HG02798 (cell line): ENCODE measurements at regions not wholly inside any gene's neighbourhood (a gene's known extent, or its start where the extent isn't known, plus 50 kb on each side); places are given as distances from the start of the nearest gene placed in this dataset.
A peak's percentile ranks its signal among the peaks of the same experiment; 100 is the strongest.

ENCODE experiments used
- ATAC-seq: cut with Tn5 transposase; IDR thresholded peaks from one replicate; pipeline ENCODE4 v1.9.1; 2021; ENCODE audit warnings: mild to moderate bottlenecking; ENCODE audit not compliant: unreplicated experiment, poor library complexity

DNA sequence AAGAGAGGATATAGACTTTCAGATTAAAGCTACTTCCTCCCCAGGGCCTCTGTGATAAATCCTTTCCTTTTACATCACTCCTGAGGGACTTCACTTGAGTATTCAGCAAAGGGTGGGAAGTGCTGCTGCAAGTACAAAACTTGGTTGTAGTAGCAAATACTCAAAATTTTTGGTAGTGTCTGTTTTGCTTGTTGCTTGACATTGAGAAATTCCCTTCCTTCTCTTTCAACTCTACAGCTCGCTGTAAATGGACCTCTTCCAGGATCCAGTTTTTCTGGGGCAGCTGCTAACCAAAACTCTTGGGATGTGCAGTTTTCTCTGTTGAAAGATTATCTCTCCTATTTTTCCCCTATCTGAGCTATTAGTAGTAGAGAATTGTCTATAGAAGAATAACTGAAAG is 472.0 kb downstream of the CD109 start:
- ATAC-seq: no peak

DNA sequence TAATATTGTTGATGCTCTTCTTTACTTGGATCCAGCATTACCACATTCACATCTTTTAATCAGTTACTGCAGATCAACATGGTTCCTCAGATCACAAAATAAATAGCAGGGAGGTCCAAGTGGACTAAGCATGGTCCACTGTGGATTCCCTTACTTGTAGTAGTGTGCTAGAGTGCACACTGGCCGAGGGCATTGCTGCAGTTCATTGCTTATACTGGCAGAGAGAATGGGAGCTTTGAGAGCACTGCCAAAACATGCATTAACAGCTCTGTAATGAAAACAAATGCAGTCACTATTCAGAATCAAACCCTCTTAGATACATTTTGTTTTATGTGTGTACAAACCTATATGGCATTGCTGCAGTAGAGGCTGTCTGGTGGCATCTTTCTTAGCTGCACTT is 471.5 kb downstream of the CD109 start:
- ATAC-seq: no peak

GRCh38 chr6:74166849-74167248 is 470.8 kb downstream of the CD109 start:
- no peak for ATAC-seq

DNA sequence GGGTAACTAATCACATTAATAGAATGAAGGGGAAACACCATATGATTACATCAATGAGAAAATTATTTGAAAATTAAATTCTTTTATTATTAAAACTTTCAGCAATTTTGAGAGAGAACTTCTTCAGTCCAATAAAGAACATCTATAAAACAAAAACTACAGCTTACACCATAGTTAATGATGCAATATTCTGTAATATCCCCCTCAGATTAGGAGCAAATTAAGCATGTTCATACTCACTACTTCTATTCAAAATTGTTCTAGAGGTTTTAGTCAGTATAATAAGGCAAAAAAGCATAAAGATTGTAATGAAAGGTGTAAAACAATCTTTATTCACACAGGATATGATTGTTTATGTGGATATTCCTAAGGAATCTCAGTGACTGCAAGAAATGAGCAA is 465.4 kb downstream of the CD109 start:
- no peak for ATAC-seq

GRCh38 chr6:74152096-74152675 is 456.2 kb downstream of the CD109 start:
- no peak for ATAC-seq

DNA sequence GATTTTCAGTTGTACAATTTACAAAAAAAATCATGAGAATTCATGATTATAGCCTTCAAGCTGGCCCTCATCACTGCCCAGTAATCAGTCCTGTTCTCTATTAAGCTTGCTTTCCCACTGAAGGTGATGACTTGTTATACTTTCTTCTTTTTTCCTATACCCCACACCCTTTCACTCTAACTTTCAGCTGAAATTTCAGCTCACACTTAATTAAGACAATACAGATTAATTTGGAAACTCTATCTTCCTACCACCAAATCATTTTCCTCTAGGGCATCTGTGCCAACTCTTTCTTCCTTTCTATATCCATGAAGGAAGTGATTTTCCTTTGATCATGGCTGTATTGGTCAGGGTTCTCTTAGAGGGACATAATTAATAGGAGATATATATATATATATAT is 449.9 kb downstream of the CD109 start:
- ATAC-seq: no peak

GRCh38 chr6:74137911-74138310 is 441.9 kb downstream of the CD109 start:
- no peak for ATAC-seq

DNA sequence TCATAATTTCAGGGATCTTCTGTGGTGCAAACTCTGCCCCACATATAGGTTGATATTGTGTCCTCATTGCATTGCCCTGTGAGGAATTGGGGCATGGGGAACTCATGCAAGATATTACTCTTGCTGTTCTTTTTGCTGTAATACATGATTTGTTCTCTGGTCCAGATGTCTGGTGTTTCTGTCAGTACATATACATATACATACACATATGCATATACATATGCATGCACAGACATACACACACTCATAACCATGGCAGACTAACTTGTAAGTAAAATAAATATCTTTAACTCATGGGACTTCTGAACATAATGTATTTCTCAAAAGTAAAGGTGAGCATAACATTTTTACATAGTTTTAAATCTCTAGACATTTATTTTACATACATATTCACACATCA is 438.3 kb downstream of the CD109 start:
- no peak for ATAC-seq

- ATAC-seq: no peak
These were observed 437.1 kb downstream of the CD109 start for GRCh38 chr6:74133073-74133472.

- no peak for ATAC-seq
These were observed 434.6 kb downstream of the CD109 start for GRCh38 chr6:74130641-74131040.

DNA sequence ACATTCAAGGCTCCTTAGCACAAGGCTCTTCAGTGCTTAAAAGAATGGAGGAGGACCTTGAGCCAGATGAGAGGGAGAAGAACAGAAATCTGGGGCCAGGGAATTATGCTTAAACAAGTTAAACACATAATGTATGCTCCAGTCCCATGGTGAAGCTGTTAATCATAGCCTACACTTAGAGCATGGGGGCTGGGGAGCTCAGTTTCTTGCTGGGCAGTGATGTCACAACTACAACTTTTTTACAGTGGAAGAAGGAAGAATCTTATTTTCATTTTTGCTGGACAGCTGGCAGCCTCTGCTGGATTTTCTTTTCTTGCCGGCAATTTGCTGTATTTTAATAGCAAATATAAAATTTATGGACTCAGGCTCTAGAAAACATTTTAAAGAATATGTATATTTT is 432.5 kb downstream of the CD109 start:
- no peak for ATAC-seq

- ATAC-seq: no peak
These were observed 421.1 kb downstream of the CD109 start for GRCh38 chr6:74117113-74117512.

DNA sequence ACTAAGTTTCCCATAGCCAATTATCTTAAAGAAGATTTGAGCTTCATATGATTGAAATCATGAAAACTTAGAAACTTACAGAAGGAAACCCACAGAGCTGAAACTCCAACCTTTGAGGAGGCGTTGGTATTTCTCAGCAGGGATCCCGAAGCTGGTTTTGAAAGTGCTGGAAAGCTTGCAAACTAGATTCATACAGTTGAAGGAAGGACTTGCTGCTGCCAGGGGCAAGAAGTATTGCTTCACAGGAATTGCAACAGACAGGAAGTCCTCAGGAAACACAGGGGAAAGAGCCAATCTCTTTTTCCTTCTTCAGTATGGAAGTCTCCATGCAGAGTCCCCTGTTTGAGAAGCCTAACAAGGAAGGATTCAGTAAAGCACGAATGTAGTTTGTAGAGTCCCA is 419.7 kb downstream of the CD109 start:
- ATAC-seq: no peak

GRCh38 chr6:74114428-74114827 is 418.4 kb downstream of the CD109 start:
- ATAC-seq: peak; percentile 54

DNA sequence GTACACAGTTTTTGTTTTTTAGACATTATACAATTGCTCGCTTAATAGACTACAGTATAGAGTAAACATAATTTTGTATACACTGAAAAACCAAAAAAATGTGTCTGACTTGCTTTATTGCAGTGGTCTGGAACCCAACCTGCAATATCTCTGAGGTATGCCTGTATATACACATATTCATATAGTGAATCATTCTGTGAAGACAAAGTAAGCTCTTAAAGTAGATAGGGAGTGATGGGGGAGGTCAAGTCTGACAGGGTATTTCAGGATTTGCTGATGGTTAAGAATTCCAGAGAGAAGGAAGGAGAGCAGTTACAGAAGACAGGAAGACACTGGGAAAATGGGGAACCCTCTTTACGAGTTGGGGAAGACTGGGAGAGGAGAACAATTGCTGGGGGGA is 417.9 kb downstream of the CD109 start:
- ATAC-seq: no peak

DNA sequence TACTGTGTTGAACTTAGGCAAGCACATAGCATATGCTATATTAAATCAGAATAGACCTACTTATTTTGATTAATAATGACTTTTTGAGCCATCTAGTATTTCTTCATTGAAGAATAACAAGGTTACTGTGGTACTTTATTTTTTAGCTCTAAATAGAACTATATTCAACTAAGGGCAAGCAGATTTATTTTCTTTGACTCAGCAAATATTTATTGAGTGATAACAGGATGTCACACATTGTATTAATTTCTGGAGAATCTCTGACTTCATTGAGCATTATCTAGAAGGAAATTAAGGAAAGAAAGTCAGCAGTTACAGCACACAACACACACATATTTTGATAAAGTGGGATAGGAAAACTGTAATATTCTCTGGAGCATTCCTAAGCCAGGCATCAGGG is 407.4 kb downstream of the CD109 start:
- no peak for ATAC-seq

GRCh38 chr6:74100719-74101287 is 404.8 kb downstream of the CD109 start:
- ATAC-seq: no peak

- no peak for ATAC-seq
These were observed 400.3 kb downstream of the CD109 start for GRCh38 chr6:74096329-74096728.

DNA sequence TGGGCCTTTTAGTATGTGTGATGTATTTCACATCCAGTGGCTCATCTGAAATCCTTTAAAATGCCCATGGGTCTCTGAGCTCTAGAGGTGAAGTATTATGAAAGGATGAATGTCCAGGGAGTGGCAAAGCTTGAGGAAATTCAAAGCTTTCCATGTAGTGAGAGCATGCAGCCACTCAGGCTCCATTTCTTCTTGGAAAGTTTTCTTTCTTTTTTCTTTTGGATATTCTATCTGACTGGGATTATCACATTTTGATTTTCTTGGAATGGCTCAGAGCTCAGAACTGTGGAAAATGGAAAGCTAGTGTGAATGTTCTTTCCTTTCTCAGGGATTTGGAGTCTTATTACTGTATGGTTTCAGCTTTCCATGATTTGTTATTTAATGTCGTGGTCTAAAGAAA is 397.4 kb downstream of the CD109 start:
- no peak for ATAC-seq

DNA sequence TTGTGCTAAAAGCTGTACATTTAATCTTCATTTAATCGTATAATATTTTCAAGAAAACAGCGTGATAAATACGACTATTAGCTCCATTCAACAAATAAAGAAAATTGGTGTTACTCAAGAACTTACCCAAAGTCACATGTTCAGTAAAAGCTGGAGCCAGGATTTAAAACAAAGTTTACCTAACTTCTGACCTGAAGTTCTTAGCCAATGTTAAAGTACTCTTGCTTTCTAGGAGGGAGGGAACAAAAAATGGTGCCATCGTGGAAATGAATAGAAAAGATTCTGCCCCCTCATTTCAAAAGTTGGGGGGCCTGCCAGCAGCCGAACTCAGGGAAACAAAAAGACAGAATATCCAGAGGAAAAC is 395.8 kb downstream of the CD109 start:
- ATAC-seq: no peak

DNA sequence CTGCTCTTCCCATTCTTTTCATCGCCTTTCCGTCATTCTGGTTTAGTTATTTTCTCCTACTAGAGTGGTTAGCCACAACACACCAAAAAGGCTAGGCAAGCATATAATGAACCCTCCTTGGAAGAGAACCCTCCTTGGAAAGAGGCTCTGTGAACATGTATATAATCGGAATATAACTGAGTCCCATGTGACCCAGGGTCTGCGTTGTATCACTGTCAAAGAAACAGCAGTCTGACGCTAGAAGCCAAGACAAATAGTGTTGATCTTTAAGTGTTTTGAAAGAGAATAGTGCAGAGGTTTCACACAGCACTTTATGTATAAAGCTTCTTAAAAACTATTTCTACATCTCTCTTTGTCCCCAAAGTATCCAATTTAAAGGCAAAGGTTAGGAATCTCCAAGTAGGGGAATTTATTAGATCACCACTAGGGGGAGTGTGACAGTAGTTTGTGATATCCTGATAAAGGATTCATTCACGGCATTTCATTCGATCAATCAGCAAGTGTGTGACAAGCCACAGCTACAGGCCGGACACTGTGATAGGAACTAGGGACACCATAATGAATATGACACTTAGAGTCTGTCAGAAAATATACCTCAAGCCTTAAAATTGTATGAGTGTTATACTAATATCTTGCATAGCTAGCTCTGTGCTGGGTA is 395.3 kb downstream of the CD109 start:
- peak; percentile 64 for ATAC-seq

GRCh38 chr6:74087899-74088298 is 391.9 kb downstream of the CD109 start:
- no peak for ATAC-seq
